Liver (tissue), 8 donors: ENCODE measurements at regions not wholly inside any gene's neighbourhood (a gene's known extent, or its start where the extent isn't known, plus 50 kb on each side); places are given as distances from the start of the nearest gene placed in this dataset.

ENCODE experiments used
- DNase-seq: peaks from one replicate; pipeline ENCODE4 v3.0.0-alpha.2; 2017; ENCODE audit warnings: low spot score
- H3K27ac ChIP-seq, 2 donors: one replicate each; pipeline ENCODE4 v1.7.0; 2013; ENCODE audit warnings: inconsistent platforms in 2 of 2, low read length in 2 of 2, control low read depth in 1 of 2, low read depth in 1 of 2, mild to moderate bottlenecking in 1 of 2
- H3K27me3 ChIP-seq, 4 donors: one replicate each; pipeline versions ENCODE4 v1.6.1 to v1.7.0; 2013; ENCODE audit warnings: low read length in 3 of 4, inconsistent platforms in 1 of 4, mild to moderate bottlenecking in 1 of 4, moderate library complexity in 1 of 4; ENCODE audit not compliant: control insufficient read depth in 4 of 4, insufficient read depth in 4 of 4
- H3K36me3 ChIP-seq, 4 donors: one replicate each; pipeline versions ENCODE4 v1.6.1 to v1.7.0; 2013; ENCODE audit warnings: low read length in 3 of 4, mild to moderate bottlenecking in 3 of 4, low read depth in 1 of 4, moderate library complexity in 1 of 4; ENCODE audit not compliant: control insufficient read depth in 4 of 4, insufficient read depth in 3 of 4
- H3K4me1 ChIP-seq, 4 donors: one replicate each; pipeline versions ENCODE4 v1.6.1 to v1.7.0; 2013; ENCODE audit warnings: low read length in 3 of 4, mild to moderate bottlenecking in 3 of 4, moderate library complexity in 1 of 4; ENCODE audit not compliant: control insufficient read depth in 4 of 4, insufficient read depth in 4 of 4
- H3K4me3 ChIP-seq, 3 donors: one replicate each; pipeline versions ENCODE4 v1.6.1 to v1.7.0; 2013; ENCODE audit warnings: low read length in 3 of 3, control low read depth in 1 of 3, low read depth in 1 of 3, mild to moderate bottlenecking in 1 of 3
- H3K9ac ChIP-seq, 2 donors: one replicate each; pipeline ENCODE4 v1.7.0; 2013; ENCODE audit warnings: low read length in 2 of 2, mild to moderate bottlenecking in 2 of 2, moderate library complexity in 2 of 2, control low read depth in 1 of 2, low read depth in 1 of 2
- H3K9me3 ChIP-seq, 4 donors: one replicate each; pipeline versions ENCODE4 v1.6.1 to v1.7.0; 2013; ENCODE audit warnings: low read length in 3 of 4; ENCODE audit not compliant: control insufficient read depth in 4 of 4
- EGR1 ChIP-seq, 2 donors: IDR thresholded peaks; 2 replicates each; pipeline ENCODE4 v1.6.1; 2016 to 2018; ENCODE audit warnings: antibody characterized with exemption in 2 of 2, low read depth in 2 of 2
- FOXA1 ChIP-seq: IDR thresholded peaks from 2 replicates; pipeline ENCODE4 v1.6.1; 2016; ENCODE audit warnings: antibody characterized with exemption
- FOXA2 ChIP-seq: IDR thresholded peaks from 2 replicates; pipeline ENCODE4 v1.6.1; 2016; ENCODE audit warnings: antibody characterized with exemption
- GABPA ChIP-seq, 2 donors: IDR thresholded peaks in 1 of 2; conservative IDR thresholded peaks in 1 of 2; 2 replicates each; pipeline ENCODE4 v1.6.1; 2016; ENCODE audit warnings: antibody characterized with exemption in 2 of 2, mild to moderate bottlenecking in 1 of 2, moderate library complexity in 1 of 2
- HNF4A ChIP-seq, 2 donors: conservative IDR thresholded peaks; 2 replicates each; pipeline ENCODE4 v1.6.1; 2016; ENCODE audit warnings: antibody characterized with exemption in 2 of 2, mild to moderate bottlenecking in 2 of 2
- HNF4G ChIP-seq: IDR thresholded peaks from 2 replicates; pipeline ENCODE4 v1.6.1; 2016; ENCODE audit warnings: antibody characterized with exemption
- NR2F2 ChIP-seq: IDR thresholded peaks from 2 replicates; pipeline ENCODE4 v1.6.1; 2016; ENCODE audit warnings: antibody characterized with exemption
- RAD21 ChIP-seq, 2 donors: IDR thresholded peaks; 2 replicates each; pipeline ENCODE4 v1.6.1; 2016; ENCODE audit warnings: antibody characterized with exemption in 2 of 2, mild to moderate bottlenecking in 2 of 2
- RXRA ChIP-seq, 2 donors: IDR thresholded peaks; 2 replicates each; pipeline ENCODE4 v1.6.1; 2017 to 2018; ENCODE audit warnings: antibody characterized with exemption in 2 of 2, mild to moderate bottlenecking in 1 of 2
- TAF1 ChIP-seq: conservative IDR thresholded peaks from 2 replicates; pipeline ENCODE4 v1.6.1; 2016; ENCODE audit warnings: antibody characterized with exemption, mild to moderate bottlenecking
- YY1 ChIP-seq: IDR thresholded peaks from 2 replicates; pipeline ENCODE4 v1.6.1; 2016; ENCODE audit warnings: antibody characterized with exemption, mild to moderate bottlenecking
- WGBS: extraction: QIAGEN DNeasy Blood & Tissue Kit; methylation state at CpG from one replicate; pipeline ENCODE4 v1.1.7; 2013; 5-methylcytosine and 5-hydroxymethylcytosine counted together
- TF ChIP-seq, protein P1 (sequence below): fragments of 150-350 bp; IDR thresholded peaks from 2 replicates; pipeline ENCODE4 v1.5.1; 2017; ENCODE audit warnings: improper control_type of control experiment, low read depth, low read length; ENCODE audit not compliant: missing input control
- TF ChIP-seq, protein P2 (sequence below): IDR thresholded peaks from 2 replicates; pipeline ENCODE4 v1.6.1; 2016; ENCODE audit warnings: antibody characterized with exemption
- donor health status: healthy.
- donor health status: healthy.
- donor health status: healthy.
- donor health status: healthy.
- donor health status: healthy.

DNA sequence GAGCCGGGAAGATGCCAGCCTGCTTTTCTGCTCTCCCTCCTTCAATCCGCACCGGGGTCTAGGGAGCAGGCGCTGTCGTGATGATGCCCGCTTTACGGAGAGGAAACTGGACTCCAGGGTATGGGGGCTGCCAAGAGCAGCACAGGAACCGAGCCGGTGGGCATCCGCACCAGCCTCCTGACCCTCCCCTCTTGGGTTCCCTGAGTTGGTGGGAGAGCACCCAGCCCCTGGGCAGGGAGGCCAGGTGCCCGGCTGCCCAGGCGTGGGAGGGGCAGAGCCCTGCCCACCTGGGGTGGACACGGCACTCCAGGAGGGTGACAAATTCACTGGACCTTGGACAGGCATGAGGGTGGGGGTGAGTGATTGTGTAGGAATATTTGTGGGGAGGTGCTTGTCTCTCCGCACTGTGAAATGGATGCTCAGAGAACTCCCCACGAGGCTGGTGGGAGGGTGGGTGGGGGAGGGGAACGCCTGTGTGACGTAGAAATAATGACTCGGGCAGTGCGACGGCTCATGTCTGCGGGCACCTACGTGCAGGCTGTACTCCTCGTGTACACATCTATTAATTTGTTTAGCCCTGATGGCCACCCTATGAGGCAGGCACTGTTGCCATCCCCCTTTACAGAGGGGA, 173.4 kb downstream of the BMP7 start:
- no peak for TF ChIP-seq RXRA (IDR thresholded peaks at IDR 0.05)
- TF ChIP-seq, protein P1, sequence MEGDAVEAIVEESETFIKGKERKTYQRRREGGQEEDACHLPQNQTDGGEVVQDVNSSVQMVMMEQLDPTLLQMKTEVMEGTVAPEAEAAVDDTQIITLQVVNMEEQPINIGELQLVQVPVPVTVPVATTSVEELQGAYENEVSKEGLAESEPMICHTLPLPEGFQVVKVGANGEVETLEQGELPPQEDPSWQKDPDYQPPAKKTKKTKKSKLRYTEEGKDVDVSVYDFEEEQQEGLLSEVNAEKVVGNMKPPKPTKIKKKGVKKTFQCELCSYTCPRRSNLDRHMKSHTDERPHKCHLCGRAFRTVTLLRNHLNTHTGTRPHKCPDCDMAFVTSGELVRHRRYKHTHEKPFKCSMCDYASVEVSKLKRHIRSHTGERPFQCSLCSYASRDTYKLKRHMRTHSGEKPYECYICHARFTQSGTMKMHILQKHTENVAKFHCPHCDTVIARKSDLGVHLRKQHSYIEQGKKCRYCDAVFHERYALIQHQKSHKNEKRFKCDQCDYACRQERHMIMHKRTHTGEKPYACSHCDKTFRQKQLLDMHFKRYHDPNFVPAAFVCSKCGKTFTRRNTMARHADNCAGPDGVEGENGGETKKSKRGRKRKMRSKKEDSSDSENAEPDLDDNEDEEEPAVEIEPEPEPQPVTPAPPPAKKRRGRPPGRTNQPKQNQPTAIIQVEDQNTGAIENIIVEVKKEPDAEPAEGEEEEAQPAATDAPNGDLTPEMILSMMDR: no peak
- TF ChIP-seq, protein P2, sequence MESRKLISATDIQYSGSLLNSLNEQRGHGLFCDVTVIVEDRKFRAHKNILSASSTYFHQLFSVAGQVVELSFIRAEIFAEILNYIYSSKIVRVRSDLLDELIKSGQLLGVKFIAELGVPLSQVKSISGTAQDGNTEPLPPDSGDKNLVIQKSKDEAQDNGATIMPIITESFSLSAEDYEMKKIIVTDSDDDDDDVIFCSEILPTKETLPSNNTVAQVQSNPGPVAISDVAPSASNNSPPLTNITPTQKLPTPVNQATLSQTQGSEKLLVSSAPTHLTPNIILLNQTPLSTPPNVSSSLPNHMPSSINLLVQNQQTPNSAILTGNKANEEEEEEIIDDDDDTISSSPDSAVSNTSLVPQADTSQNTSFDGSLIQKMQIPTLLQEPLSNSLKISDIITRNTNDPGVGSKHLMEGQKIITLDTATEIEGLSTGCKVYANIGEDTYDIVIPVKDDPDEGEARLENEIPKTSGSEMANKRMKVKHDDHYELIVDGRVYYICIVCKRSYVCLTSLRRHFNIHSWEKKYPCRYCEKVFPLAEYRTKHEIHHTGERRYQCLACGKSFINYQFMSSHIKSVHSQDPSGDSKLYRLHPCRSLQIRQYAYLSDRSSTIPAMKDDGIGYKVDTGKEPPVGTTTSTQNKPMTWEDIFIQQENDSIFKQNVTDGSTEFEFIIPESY: no peak
- TF ChIP-seq YY1: no peak
- TF ChIP-seq HNF4G: no peak
- TF ChIP-seq RAD21 (IDR thresholded peaks at IDR 0.05): no peak
- no peak for TF ChIP-seq TAF1
- no peak for TF ChIP-seq EGR1 (IDR thresholded peaks at IDR 0.05; ENCODE audit: low read depth in 2 of 2)
- no peak for TF ChIP-seq FOXA1
- no peak for TF ChIP-seq GABPA (IDR thresholded peaks at IDR 0.05 in 1 of 2, conservative IDR thresholded peaks at IDR 0.05 in 1 of 2)
- TF ChIP-seq NR2F2: no peak
- Histone ChIP-seq H3K27ac (no peak overlapping the region), H3K9ac (no peak overlapping the region), H3K4me1 (no peaks in the 10 kb centered on the region), H3K27me3 (peaks cover 0 to 4% (median 0%) of the 10 kb centered on the region in 4 donors), H3K9me3 (no peaks in the 10 kb centered on the region), H3K4me3 (no peak overlapping the region), H3K36me3 (no peaks in the 10 kb centered on the region)
- WGBS: 72% methylated on average over 23 of the region's 23 CpGs
- DNase-seq: no peak

DNA sequence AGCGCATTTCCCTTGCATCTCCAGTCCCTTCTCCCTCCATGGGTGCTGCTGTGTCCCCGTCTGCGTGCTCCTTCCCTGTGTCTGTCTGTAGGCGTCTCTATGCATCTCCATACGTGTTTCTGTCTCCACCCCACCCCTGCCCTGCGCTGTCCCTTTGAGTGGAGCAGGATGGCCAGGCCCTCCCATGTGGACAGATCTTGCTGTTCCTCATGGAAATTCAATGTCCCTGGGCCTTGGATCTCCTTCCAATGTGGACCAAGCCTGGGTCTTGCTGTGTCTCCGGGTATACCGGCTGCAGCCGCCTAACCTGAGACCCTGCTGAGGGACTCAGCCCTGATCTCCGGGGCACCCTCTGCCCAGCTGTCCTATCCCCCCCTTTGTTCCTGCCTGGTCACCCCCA, 172.7 kb downstream of the BMP7 start:
- WGBS: 90% methylated on average over 10 of the region's 10 CpGs
- H3K9me3 ChIP-seq: no peaks in the 10 kb centered on the region
- H3K36me3 ChIP-seq: no peaks in the 10 kb centered on the region
- H3K4me1 ChIP-seq: no peaks in the 10 kb centered on the region
- H3K4me3 ChIP-seq: no peak overlapping the region
- TF ChIP-seq YY1 (no peak), HNF4A (conservative IDR thresholded peaks at IDR 0.05) (no peak), FOXA2 (no peak)
- no peak overlapping the region for H3K9ac ChIP-seq
- H3K27ac ChIP-seq: no peak overlapping the region
- no peak for DNase-seq
- peaks cover 0 to 4% (median 0%) of the 10 kb centered on the region in 4 donors for H3K27me3 ChIP-seq

DNA sequence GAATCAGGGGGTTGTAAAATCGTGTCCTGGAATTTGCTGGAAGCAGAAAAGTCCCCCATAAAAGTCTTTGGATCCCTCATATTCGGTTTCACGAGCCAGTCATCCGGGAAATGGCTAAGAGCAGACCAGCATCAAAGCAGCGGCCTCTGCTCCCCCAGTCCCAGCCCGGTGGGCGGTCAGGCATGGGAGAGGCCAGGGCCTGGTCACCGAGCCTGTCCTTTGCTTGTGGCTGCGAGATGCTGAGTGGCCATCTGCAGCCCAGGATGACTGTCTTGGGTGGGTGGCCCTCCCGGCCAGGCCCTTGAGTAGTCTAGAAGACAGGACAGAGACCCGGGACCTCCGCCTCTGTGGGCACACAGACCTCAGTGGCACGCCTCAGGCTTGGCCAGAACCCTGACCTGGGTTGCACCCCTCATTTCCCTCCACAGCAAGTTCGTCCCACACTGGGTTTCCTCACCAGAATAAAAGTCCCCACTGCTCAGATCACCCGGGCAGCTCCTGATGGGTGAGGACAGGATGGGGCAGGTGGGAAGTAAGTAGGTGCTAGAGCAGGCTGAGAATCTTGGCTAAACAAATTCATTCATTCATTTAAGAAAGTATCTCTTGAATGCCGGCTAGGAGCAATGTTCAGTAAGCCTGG, 172.1 kb downstream of the BMP7 start:
- Histone ChIP-seq H3K36me3 (no peaks in the 10 kb centered on the region), H3K4me1 (no peaks in the 10 kb centered on the region), H3K9ac (no peak overlapping the region), H3K9me3 (no peaks in the 10 kb centered on the region), H3K27ac (no peak overlapping the region), H3K4me3 (no peak overlapping the region), H3K27me3 (peaks cover 0 to 4% (median 0%) of the 10 kb centered on the region in 4 donors)
- TF ChIP-seq TAF1: no peak
- TF ChIP-seq, protein P2: no peak
- no peak for DNase-seq
- WGBS: 88% methylated on average over 16 of the region's 16 CpGs
